Natural killer cell treated with Interleukin-12 subunit alpha and Interleukin-12 subunit beta and Interleukin-15 and Interleukin-18, amount 100 ng/mL, for 72 hours (primary cell): ENCODE measurements at regions not wholly inside any gene's neighbourhood (a gene's known extent, or its start where the extent isn't known, plus 50 kb on each side); places are given as distances from the start of the nearest gene placed in this dataset.

Source experiments
- ATAC-seq, 2 donors: fragments of 150-1000 bp; cut with Tn5 transposase in 1 of 2; sonication (Bioruptor Pico), chemical (Tn5 transposase) in 1 of 2; 2 replicates each; pipeline ENCODE4 v1.10.0; 2021
- DNase-seq: peaks from one replicate; pipeline ENCODE4 v3.0.0; 2022; ENCODE audit warnings: low spot score
- H3K27ac Mint-ChIP-seq, 2 donors: 1 replicate in 1 of 2; 2 replicates in 1 of 2; pipeline ENCODE4 v1.8.0; 2022; ENCODE audit warnings: mixed read lengths in 2 of 2, mild to moderate bottlenecking in 1 of 2, moderate library complexity in 1 of 2
- H3K27me3 Mint-ChIP-seq, 2 donors: 1 replicate in 1 of 2; 2 replicates in 1 of 2; pipeline ENCODE4 v1.8.0; 2022; ENCODE audit warnings: mixed read lengths in 2 of 2
- H3K36me3 Mint-ChIP-seq: one replicate; pipeline ENCODE4 v1.8.0; 2022; ENCODE audit warnings: mixed read lengths
- H3K4me1 Mint-ChIP-seq, 2 donors: 1 replicate in 1 of 2; 2 replicates in 1 of 2; pipeline ENCODE4 v1.8.0; 2022; ENCODE audit warnings: low read depth in 2 of 2, mixed read lengths in 2 of 2, mild to moderate bottlenecking in 1 of 2
- H3K4me3 Mint-ChIP-seq: one replicate; pipeline ENCODE4 v1.8.0; 2022; ENCODE audit warnings: mixed read lengths
- H3K9me3 Mint-ChIP-seq: 2 replicates; pipeline ENCODE4 v1.8.0; 2022; ENCODE audit warnings: mixed read lengths

DNA sequence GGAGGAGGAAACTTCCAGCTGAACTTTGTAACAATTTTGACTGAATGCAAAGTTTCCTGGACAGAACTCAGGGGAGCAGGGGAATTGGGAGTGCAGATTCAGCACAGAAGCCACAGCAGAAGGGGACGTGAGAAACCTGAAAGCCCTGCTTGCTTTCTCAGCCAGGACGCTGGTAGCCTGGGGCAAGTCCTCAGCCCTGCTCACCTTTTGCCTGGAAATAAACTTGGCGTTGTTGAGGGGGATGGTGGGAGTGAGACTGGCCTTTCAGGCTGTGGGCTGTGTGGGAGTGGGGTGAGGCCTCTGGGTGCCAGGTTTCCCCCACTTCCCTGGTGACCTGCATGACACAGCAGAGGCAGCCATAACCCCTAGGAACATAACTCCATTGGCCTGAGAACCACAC lies 238.1 kb upstream of the HS3ST5 start:
- H3K4me3 Mint-ChIP-seq: no peak overlapping the region
- no peak overlapping the region for H3K27ac Mint-ChIP-seq
- ATAC-seq (no peak), DNase-seq (no peak)
- peaks cover 10% of the 10 kb centered on the region for H3K36me3 Mint-ChIP-seq
- no peaks in the 10 kb centered on the region for H3K4me1 Mint-ChIP-seq
- H3K9me3 Mint-ChIP-seq: peaks cover 30% of the 10 kb centered on the region
- no peaks in the 10 kb centered on the region for H3K27me3 Mint-ChIP-seq

DNA sequence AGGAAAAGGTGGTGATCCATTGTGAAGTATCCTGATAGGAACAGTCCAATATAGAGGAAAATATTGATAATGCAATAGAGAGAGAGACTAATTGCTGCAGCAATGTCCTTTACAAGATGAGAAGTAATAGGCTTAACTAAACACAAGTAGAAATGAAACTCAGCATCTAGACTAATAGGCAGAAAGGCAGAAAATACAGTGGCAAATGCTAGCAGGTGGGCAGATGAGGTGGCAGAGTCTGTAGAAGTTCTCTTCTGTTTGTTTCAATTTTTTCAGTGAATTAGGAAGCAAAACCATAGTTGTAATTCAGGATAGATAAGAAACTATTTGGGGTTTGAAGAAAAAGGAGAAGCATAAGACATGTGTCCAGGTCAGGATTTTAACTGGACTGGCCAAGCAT lies 236.7 kb upstream of the HS3ST5 start:
- no peak overlapping the region for H3K27ac Mint-ChIP-seq
- H3K4me1 Mint-ChIP-seq: no peaks in the 10 kb centered on the region
- peaks cover 29% of the 10 kb centered on the region for H3K9me3 Mint-ChIP-seq
- DNase-seq (no peak), ATAC-seq (no peak)
- no peak overlapping the region for H3K4me3 Mint-ChIP-seq
- H3K36me3 Mint-ChIP-seq: peaks cover 10% of the 10 kb centered on the region
- H3K27me3 Mint-ChIP-seq: no peaks in the 10 kb centered on the region

- Mint-ChIP-seq H3K36me3 (peaks cover 7% of the 10 kb centered on the region), H3K4me3 (no peak overlapping the region), H3K27me3 (no peaks in the 10 kb centered on the region), H3K9me3 (peaks cover 32% of the 10 kb centered on the region), H3K27ac (no peak overlapping the region), H3K4me1 (no peaks in the 10 kb centered on the region)
- ATAC-seq (no peak), DNase-seq (no peak)
Observed at GRCh38 chr6:114577109-114577508, 234.3 kb upstream of the HS3ST5 start.

GRCh38 chr6:114576330-114576729 lies 233.5 kb upstream of the HS3ST5 start:
- no peak overlapping the region for H3K4me3 Mint-ChIP-seq
- peaks cover 28% of the 10 kb centered on the region for H3K9me3 Mint-ChIP-seq
- no peak overlapping the region for H3K27ac Mint-ChIP-seq
- H3K36me3 Mint-ChIP-seq: peaks cover 7% of the 10 kb centered on the region
- DNase-seq: no peak
- ATAC-seq: no peak
- H3K27me3 Mint-ChIP-seq: no peaks in the 10 kb centered on the region
- no peaks in the 10 kb centered on the region for H3K4me1 Mint-ChIP-seq

DNA sequence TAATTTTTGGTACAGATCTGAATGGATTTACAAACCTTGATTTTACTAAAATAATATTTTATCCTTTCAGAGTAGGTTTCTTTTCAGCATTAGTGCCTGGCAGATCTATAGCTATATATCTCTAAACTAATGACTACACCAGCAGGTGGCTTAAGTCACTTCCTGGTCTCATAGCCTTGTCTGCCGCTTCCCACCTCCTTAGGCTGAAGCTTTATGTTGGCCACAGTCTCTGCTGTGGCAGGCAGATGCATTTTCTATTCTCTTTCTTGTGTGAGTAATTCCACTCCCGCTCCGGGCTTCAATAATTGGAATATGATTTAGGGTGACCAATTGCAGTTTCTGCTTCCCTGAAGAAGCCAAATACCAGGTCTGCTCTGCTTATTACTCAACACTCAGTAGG lies 226.8 kb upstream of the HS3ST5 start:
- peaks cover 20% of the 10 kb centered on the region for H3K9me3 Mint-ChIP-seq
- no peak overlapping the region for H3K4me3 Mint-ChIP-seq
- DNase-seq: no peak
- H3K4me1 Mint-ChIP-seq: no peaks in the 10 kb centered on the region
- no peaks in the 10 kb centered on the region for H3K36me3 Mint-ChIP-seq
- H3K27me3 Mint-ChIP-seq: no peaks in the 10 kb centered on the region
- no peak for ATAC-seq
- no peak overlapping the region for H3K27ac Mint-ChIP-seq

DNA sequence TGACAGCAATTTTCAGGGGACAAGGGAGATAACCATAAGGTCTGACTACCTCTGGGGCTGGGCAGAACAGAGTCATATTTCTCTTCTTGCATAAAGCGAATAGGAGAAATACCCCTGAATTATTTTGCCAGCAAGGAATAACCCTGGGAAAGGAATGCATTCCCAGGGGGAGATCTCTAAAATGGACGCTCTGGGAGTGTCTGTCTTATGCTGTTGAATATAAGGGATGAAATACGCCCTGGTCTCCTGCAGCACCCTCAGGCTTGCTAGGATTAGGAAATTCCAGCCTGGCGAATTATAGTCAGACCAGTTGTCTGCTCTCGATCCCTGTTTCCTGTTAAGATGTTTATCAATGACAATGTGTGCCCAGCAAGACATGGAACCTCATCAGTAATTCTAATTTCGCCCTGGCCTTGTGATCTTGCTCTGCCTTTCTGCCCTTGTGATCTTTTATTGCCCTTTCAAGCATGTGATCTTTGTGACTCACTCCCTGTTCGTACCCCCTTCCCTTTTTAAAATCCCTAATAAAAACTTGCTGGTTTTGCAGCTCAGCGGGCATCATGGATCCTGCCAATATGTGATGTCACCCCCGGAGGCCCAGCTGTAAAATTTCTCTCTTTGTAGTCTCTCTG lies 221.6 kb upstream of the HS3ST5 start:
- H3K4me1 Mint-ChIP-seq: no peaks in the 10 kb centered on the region
- peaks cover 28% of the 10 kb centered on the region for H3K9me3 Mint-ChIP-seq
- ATAC-seq (no peak), DNase-seq (no peak)
- H3K4me3 Mint-ChIP-seq: no peak overlapping the region
- H3K27me3 Mint-ChIP-seq: no peaks in the 10 kb centered on the region
- no peak overlapping the region for H3K27ac Mint-ChIP-seq
- no peaks in the 10 kb centered on the region for H3K36me3 Mint-ChIP-seq

- H3K27ac Mint-ChIP-seq: no peak overlapping the region
- no peaks in the 10 kb centered on the region for H3K4me1 Mint-ChIP-seq
- no peaks in the 10 kb centered on the region for H3K27me3 Mint-ChIP-seq
- no peak overlapping the region for H3K4me3 Mint-ChIP-seq
- no peaks in the 10 kb centered on the region for H3K36me3 Mint-ChIP-seq
- DNase-seq (no peak), ATAC-seq (no peak)
- peaks cover 25% of the 10 kb centered on the region for H3K9me3 Mint-ChIP-seq
Observed at GRCh38 chr6:114559419-114559818, 216.6 kb upstream of the HS3ST5 start.

DNA sequence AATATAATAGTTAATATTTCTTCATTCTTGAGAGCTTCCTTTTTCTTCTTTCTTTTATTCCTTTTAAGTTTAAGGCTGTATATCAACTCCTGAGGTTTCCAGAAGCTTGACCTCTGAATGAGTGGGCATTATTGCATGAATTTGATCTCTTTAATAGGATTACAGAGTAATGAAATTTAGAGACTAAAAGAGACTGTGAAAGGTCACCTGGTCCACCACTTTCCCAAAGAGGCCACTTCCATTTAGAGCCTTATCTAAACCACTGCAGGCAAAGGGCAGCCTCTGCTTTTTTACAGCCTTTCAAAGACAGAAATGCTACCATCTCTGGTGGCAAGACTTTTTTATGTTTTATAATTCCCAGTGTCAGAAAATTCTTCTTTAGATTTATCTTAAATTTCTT lies 215.3 kb upstream of the HS3ST5 start:
- Mint-ChIP-seq H3K27me3 (no peaks in the 10 kb centered on the region), H3K27ac (no peak overlapping the region), H3K4me3 (no peak overlapping the region), H3K9me3 (peaks cover 19% of the 10 kb centered on the region), H3K36me3 (no peaks in the 10 kb centered on the region), H3K4me1 (no peaks in the 10 kb centered on the region)
- DNase-seq (no peak), ATAC-seq (no peak)

DNA sequence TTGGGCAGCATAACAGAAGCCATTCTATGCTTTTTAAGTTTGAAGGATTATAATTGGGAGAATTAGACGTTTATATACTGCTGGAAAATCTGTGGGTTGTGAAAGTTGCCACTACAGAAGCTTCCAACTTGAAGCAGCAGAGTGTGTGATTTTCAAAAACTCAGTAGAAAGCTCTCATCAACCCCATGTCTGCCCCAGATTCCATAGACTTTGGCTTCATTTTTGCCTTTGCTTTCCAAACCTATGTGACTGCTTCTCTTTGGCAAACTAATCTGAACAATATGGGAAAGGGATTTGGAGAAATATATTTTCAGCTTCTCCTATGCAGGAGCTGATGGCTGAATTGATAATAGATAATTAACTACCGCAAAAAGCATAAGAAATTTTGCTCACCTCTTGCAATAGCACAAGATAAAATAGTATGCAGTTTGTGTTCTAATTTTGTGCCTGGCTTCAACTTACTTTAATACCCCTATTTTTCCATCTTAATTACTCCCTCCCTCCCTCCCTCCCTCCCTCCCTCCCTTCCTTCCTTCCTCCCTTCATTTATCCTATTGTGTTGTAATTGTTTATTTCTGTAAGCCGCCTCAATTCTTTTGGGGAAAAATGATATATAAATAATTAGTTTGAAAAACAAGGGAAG lies 214.1 kb upstream of the HS3ST5 start:
- no peaks in the 10 kb centered on the region for H3K27me3 Mint-ChIP-seq
- no peak overlapping the region for H3K27ac Mint-ChIP-seq
- DNase-seq (no peak), ATAC-seq (no peak)
- H3K36me3 Mint-ChIP-seq: no peaks in the 10 kb centered on the region
- no peaks in the 10 kb centered on the region for H3K4me1 Mint-ChIP-seq
- H3K4me3 Mint-ChIP-seq: no peak overlapping the region
- H3K9me3 Mint-ChIP-seq: peaks cover 24% of the 10 kb centered on the region

- H3K27me3 Mint-ChIP-seq: no peaks in the 10 kb centered on the region
- no peak for DNase-seq
- peaks cover 24% of the 10 kb centered on the region for H3K9me3 Mint-ChIP-seq
- no peak for ATAC-seq
- H3K36me3 Mint-ChIP-seq: no peaks in the 10 kb centered on the region
- H3K4me3 Mint-ChIP-seq: no peak overlapping the region
- H3K27ac Mint-ChIP-seq: no peak overlapping the region
- H3K4me1 Mint-ChIP-seq: no peaks in the 10 kb centered on the region
Observed at GRCh38 chr6:114550316-114550715, 207.5 kb upstream of the HS3ST5 start.

GRCh38 chr6:114543696-114544095 lies 200.9 kb upstream of the HS3ST5 start:
- Mint-ChIP-seq H3K9me3 (peaks cover 18% of the 10 kb centered on the region), H3K27ac (no peak overlapping the region), H3K4me3 (no peak overlapping the region), H3K36me3 (no peaks in the 10 kb centered on the region), H3K27me3 (no peaks in the 10 kb centered on the region), H3K4me1 (no peaks in the 10 kb centered on the region)
- DNase-seq (no peak), ATAC-seq (no peak)

GRCh38 chr6:114541794-114542193 lies 199.0 kb upstream of the HS3ST5 start:
- no peak overlapping the region for H3K27ac Mint-ChIP-seq
- ATAC-seq (no peak), DNase-seq (no peak)
- no peak overlapping the region for H3K4me3 Mint-ChIP-seq
- H3K36me3 Mint-ChIP-seq: no peaks in the 10 kb centered on the region
- H3K4me1 Mint-ChIP-seq: no peaks in the 10 kb centered on the region
- no peaks in the 10 kb centered on the region for H3K27me3 Mint-ChIP-seq
- peaks cover 23% of the 10 kb centered on the region for H3K9me3 Mint-ChIP-seq

- no peak overlapping the region for H3K4me3 Mint-ChIP-seq
- no peak overlapping the region for H3K27ac Mint-ChIP-seq
- H3K27me3 Mint-ChIP-seq: no peaks in the 10 kb centered on the region
- H3K36me3 Mint-ChIP-seq: peaks cover 5% of the 10 kb centered on the region
- H3K4me1 Mint-ChIP-seq: no peaks in the 10 kb centered on the region
- DNase-seq (no peak), ATAC-seq (no peak)
- peaks cover 16% of the 10 kb centered on the region for H3K9me3 Mint-ChIP-seq
Observed at GRCh38 chr6:114537977-114538376, 195.2 kb upstream of the HS3ST5 start.

- H3K27me3 Mint-ChIP-seq: no peaks in the 10 kb centered on the region
- peaks cover 11% of the 10 kb centered on the region for H3K36me3 Mint-ChIP-seq
- peaks cover 16% of the 10 kb centered on the region for H3K9me3 Mint-ChIP-seq
- no peaks in the 10 kb centered on the region for H3K4me1 Mint-ChIP-seq
- no peak overlapping the region for H3K27ac Mint-ChIP-seq
- ATAC-seq: no peak
- no peak overlapping the region for H3K4me3 Mint-ChIP-seq
- no peak for DNase-seq
Observed at GRCh38 chr6:114534813-114535212, 192.0 kb upstream of the HS3ST5 start.

DNA sequence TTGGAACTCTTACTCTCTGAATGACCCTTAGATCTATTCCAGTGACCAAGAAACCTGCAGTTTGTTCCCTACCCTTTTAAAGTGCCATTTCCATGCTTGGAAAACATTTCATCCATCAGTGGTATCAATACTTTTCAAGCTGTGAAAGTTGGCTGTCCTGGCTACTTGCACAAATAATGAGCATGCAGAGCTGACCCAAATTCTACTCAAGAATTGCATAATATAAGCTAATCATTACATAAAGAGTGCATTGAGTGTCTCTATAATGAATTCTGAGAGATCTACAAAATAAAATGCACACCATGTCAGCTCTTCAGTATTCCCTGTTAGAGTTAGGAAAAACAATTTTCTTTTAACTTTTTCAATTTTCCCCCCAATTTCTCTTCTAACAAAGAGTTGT lies 181.3 kb upstream of the HS3ST5 start:
- Mint-ChIP-seq H3K9me3 (peaks cover 23% of the 10 kb centered on the region), H3K27ac (no peak overlapping the region), H3K36me3 (no peaks in the 10 kb centered on the region), H3K4me3 (no peak overlapping the region), H3K4me1 (no peaks in the 10 kb centered on the region), H3K27me3 (no peaks in the 10 kb centered on the region)
- DNase-seq (no peak), ATAC-seq (no peak)
